Natural killer cell treated with Interleukin-12 subunit alpha and Interleukin-12 subunit beta and Interleukin-15 and Interleukin-18, amount 100 ng/mL, for 72 hours (primary cell): ENCODE measurements at regions not wholly inside any gene's neighbourhood (a gene's known extent, or its start where the extent isn't known, plus 50 kb on each side); places are given as distances from the start of the nearest gene placed in this dataset.

Experiments used
- ATAC-seq, 2 donors: fragments of 150-1000 bp; cut with Tn5 transposase in 1 of 2; sonication (Bioruptor Pico), chemical (Tn5 transposase) in 1 of 2; 2 replicates each; pipeline ENCODE4 v1.10.0; 2021
- DNase-seq: peaks from one replicate; pipeline ENCODE4 v3.0.0; 2022; ENCODE audit warnings: low spot score
- H3K27ac Mint-ChIP-seq, 2 donors: 1 replicate in 1 of 2; 2 replicates in 1 of 2; pipeline ENCODE4 v1.8.0; 2022; ENCODE audit warnings: mixed read lengths in 2 of 2, mild to moderate bottlenecking in 1 of 2, moderate library complexity in 1 of 2
- H3K27me3 Mint-ChIP-seq, 2 donors: 1 replicate in 1 of 2; 2 replicates in 1 of 2; pipeline ENCODE4 v1.8.0; 2022; ENCODE audit warnings: mixed read lengths in 2 of 2
- H3K36me3 Mint-ChIP-seq: one replicate; pipeline ENCODE4 v1.8.0; 2022; ENCODE audit warnings: mixed read lengths
- H3K4me1 Mint-ChIP-seq, 2 donors: 1 replicate in 1 of 2; 2 replicates in 1 of 2; pipeline ENCODE4 v1.8.0; 2022; ENCODE audit warnings: low read depth in 2 of 2, mixed read lengths in 2 of 2, mild to moderate bottlenecking in 1 of 2
- H3K4me3 Mint-ChIP-seq: one replicate; pipeline ENCODE4 v1.8.0; 2022; ENCODE audit warnings: mixed read lengths
- H3K9me3 Mint-ChIP-seq: 2 replicates; pipeline ENCODE4 v1.8.0; 2022; ENCODE audit warnings: mixed read lengths

DNA sequence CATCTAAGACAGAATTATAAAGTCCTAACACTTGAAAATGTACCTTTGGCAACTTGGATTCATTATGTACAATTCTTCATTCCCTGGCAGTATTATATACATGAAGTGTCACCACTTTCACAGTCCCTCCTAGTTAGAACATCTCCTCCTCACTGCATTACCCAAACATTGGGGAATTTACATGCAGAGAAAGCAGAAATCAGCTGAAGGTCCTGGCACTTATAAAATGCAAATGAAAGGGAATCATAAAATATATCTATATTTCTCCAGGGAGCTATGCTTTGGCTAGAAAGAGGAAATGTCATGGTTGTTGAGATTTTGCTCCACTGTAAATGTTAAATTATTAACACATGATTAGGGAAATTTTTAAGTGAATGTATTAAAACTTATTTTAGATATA lies 835.6 kb upstream of the SLIT2 start:
- no peak overlapping the region for H3K27ac Mint-ChIP-seq
- H3K27me3 Mint-ChIP-seq, result no peaks in the 10 kb centered on the region
- peaks cover 17% of the 10 kb centered on the region for H3K9me3 Mint-ChIP-seq
- H3K4me1 Mint-ChIP-seq, result no peaks in the 10 kb centered on the region
- peaks cover 7% of the 10 kb centered on the region for H3K36me3 Mint-ChIP-seq
- no peak for ATAC-seq
- no peak overlapping the region for H3K4me3 Mint-ChIP-seq
- DNase-seq, result no peak

- no peak overlapping the region for H3K27ac Mint-ChIP-seq
- ATAC-seq (no peak), DNase-seq (no peak)
- H3K27me3 Mint-ChIP-seq, result no peaks in the 10 kb centered on the region
- peaks cover 5% of the 10 kb centered on the region for H3K36me3 Mint-ChIP-seq
- no peak overlapping the region for H3K4me3 Mint-ChIP-seq
- H3K9me3 Mint-ChIP-seq, result peaks cover 12% of the 10 kb centered on the region
- H3K4me1 Mint-ChIP-seq, result no peaks in the 10 kb centered on the region
Observed at GRCh38 chr4:19408490-19408889, 843.2 kb upstream of the SLIT2 start.

GRCh38 chr4:19406789-19407188 lies 844.9 kb upstream of the SLIT2 start:
- ATAC-seq (no peak), DNase-seq (no peak)
- Mint-ChIP-seq H3K27me3 (no peaks in the 10 kb centered on the region), H3K36me3 (peaks cover 5% of the 10 kb centered on the region), H3K27ac (no peak overlapping the region), H3K9me3 (peaks cover 15% of the 10 kb centered on the region), H3K4me1 (no peaks in the 10 kb centered on the region), H3K4me3 (no peak overlapping the region)

GRCh38 chr4:19403786-19404370 lies 847.8 kb upstream of the SLIT2 start:
- Mint-ChIP-seq H3K9me3 (peaks cover 12% of the 10 kb centered on the region), H3K4me3 (no peak overlapping the region), H3K27me3 (no peaks in the 10 kb centered on the region), H3K27ac (no peak overlapping the region), H3K36me3 (no peaks in the 10 kb centered on the region), H3K4me1 (no peaks in the 10 kb centered on the region)
- no peak for DNase-seq
- no peak for ATAC-seq

GRCh38 chr4:19402581-19403065 lies 849.1 kb upstream of the SLIT2 start:
- Mint-ChIP-seq H3K27me3 (no peaks in the 10 kb centered on the region), H3K27ac (no peak overlapping the region), H3K4me1 (no peaks in the 10 kb centered on the region), H3K4me3 (no peak overlapping the region), H3K9me3 (peaks cover 9% of the 10 kb centered on the region), H3K36me3 (no peaks in the 10 kb centered on the region)
- no peak for DNase-seq
- ATAC-seq, result no peak

GRCh38 chr4:19401301-19402080 lies 850.2 kb upstream of the SLIT2 start:
- ATAC-seq (no peak), DNase-seq (no peak)
- no peak overlapping the region for H3K4me3 Mint-ChIP-seq
- H3K27me3 Mint-ChIP-seq, result no peaks in the 10 kb centered on the region
- H3K9me3 Mint-ChIP-seq, result peaks cover 8% of the 10 kb centered on the region
- H3K36me3 Mint-ChIP-seq, result no peaks in the 10 kb centered on the region
- no peaks in the 10 kb centered on the region for H3K4me1 Mint-ChIP-seq
- H3K27ac Mint-ChIP-seq, result no peak overlapping the region

DNA sequence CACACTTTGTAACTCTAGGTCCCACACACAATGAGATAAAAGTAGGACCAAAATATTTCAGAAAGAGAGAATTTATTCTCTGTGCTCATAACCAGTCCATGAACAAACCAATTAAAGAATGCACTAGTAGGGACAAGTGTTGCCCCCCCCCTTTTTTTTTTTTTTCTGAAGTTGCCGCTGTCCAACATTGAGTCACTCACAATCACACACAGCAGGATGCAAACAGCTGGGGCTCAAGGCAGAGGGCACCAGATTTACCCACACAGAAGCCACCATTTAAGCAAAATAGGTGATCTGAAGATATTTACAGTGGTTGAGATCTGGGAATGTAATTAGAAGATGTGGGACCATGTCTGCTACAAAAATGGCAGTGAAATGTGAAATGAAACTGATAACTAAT lies 850.9 kb upstream of the SLIT2 start:
- DNase-seq (no peak), ATAC-seq (no peak)
- Mint-ChIP-seq H3K27ac (no peak overlapping the region), H3K4me1 (no peaks in the 10 kb centered on the region), H3K4me3 (no peak overlapping the region), H3K36me3 (no peaks in the 10 kb centered on the region), H3K9me3 (peaks cover 8% of the 10 kb centered on the region), H3K27me3 (no peaks in the 10 kb centered on the region)

- DNase-seq (no peak), ATAC-seq (no peak)
- H3K4me1 Mint-ChIP-seq, result no peaks in the 10 kb centered on the region
- no peaks in the 10 kb centered on the region for H3K36me3 Mint-ChIP-seq
- no peaks in the 10 kb centered on the region for H3K27me3 Mint-ChIP-seq
- H3K27ac Mint-ChIP-seq, result no peak overlapping the region
- no peak overlapping the region for H3K4me3 Mint-ChIP-seq
- peaks cover 9% of the 10 kb centered on the region for H3K9me3 Mint-ChIP-seq
Observed at GRCh38 chr4:19399001-19399400, 852.7 kb upstream of the SLIT2 start.

DNA sequence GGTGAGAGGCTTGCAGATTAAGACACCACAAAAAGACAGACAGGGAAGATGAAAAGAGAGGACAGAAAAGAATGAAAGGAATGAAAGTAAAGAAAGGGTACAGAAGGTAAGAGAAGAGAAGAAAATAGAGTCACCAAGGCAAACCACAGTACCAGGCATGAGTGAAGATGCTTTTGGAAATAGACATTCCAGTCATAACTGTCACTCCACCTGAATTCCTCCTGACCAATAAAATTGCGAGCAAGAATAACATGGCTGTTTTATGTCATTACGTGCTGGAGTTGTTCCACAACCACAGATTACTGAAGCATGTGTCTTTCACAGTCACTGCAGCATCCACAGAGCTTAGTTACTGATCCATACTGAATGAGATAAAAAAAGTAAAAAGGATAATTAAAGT lies 864.9 kb upstream of the SLIT2 start:
- DNase-seq (no peak), ATAC-seq (no peak)
- peaks cover 21% of the 10 kb centered on the region for H3K36me3 Mint-ChIP-seq
- H3K9me3 Mint-ChIP-seq, result peaks cover 37% of the 10 kb centered on the region
- H3K27me3 Mint-ChIP-seq, result no peaks in the 10 kb centered on the region
- H3K4me1 Mint-ChIP-seq, result no peaks in the 10 kb centered on the region
- H3K4me3 Mint-ChIP-seq, result no peak overlapping the region
- H3K27ac Mint-ChIP-seq, result no peak overlapping the region

DNA sequence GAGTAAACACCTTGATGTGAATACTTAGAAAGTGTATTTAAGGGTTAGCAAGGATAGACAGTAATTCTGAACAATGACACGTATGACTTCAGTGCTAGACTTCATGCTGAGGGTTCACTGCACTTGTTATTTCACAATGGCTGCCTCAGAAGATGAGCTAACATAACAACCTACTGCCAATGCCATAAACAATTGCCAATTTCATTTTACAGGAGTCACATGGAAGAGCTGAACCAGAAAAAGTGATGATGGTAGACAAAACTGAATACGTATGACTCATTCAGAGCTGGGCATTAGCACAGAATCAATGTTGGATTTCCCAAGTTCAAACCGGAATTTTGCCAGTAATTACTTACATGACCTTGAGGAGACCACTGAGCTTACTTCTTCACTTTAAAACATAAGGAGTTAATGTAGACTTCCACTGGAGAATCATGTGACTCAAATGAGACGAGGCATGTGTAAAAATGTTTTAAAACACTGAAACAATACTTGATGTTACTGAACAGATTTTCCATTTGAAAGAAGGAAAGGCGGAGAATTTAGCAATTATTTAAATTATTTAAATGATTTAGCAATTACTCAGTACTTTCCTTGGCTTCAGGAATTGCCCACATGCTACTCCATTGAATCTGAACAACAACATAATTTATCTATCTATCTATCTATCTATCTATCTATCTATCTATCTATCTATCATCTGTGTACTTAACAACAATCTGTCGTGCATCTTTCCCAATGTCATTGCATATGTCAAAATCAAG lies 868.5 kb upstream of the SLIT2 start:
- peaks cover 24% of the 10 kb centered on the region for H3K9me3 Mint-ChIP-seq
- H3K27me3 Mint-ChIP-seq, result no peaks in the 10 kb centered on the region
- no peaks in the 10 kb centered on the region for H3K4me1 Mint-ChIP-seq
- no peak overlapping the region for H3K27ac Mint-ChIP-seq
- no peak overlapping the region for H3K4me3 Mint-ChIP-seq
- no peak for ATAC-seq
- H3K36me3 Mint-ChIP-seq, result peaks cover 22% of the 10 kb centered on the region
- DNase-seq, result no peak

DNA sequence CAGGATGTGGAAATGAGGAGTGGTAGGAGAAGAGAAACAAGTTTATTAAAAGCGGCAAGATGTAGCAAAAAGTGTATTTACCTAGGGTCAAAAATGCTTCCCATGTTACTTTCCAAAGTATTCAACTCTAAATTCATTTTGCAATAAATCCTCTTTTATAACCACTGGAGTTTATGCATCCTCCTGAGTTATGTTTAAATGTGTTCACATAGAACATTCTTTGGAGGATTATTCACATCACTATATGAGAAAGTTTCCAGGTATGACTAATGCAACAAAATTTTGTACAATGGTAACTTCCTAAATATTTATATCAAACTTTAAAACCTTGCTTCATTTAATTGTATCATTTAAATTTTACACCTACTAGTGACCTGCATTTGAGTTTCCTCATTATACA lies 870.6 kb upstream of the SLIT2 start:
- Mint-ChIP-seq H3K4me3 (no peak overlapping the region), H3K9me3 (peaks cover 22% of the 10 kb centered on the region), H3K27me3 (no peaks in the 10 kb centered on the region), H3K4me1 (no peaks in the 10 kb centered on the region), H3K36me3 (peaks cover 16% of the 10 kb centered on the region), H3K27ac (no peak overlapping the region)
- DNase-seq (no peak), ATAC-seq (no peak)

DNA sequence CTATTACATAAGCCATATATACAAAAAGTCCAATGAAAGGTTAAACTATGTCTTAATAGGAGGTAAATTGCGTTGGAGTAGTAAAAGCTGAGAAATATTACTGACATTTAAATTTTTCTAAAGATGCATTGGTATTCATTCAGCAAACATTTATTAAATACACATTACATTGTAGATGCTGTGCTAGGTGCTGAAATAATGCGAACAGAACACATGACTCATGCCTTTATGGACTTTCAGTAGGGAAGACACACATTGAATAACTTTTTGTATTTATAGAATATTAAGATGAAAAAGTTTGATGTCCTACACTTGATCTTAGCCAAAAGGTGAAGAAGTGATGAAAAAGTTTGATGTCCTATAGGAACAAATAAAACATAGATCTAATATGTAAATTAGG lies 871.1 kb upstream of the SLIT2 start:
- DNase-seq (no peak), ATAC-seq (no peak)

GRCh38 chr4:19379191-19379708 lies 872.5 kb upstream of the SLIT2 start:
- H3K4me1 Mint-ChIP-seq, result no peaks in the 10 kb centered on the region
- no peak overlapping the region for H3K27ac Mint-ChIP-seq
- H3K9me3 Mint-ChIP-seq, result peaks cover 20% of the 10 kb centered on the region
- H3K4me3 Mint-ChIP-seq, result no peak overlapping the region
- peaks cover 11% of the 10 kb centered on the region for H3K36me3 Mint-ChIP-seq
- no peak for ATAC-seq
- H3K27me3 Mint-ChIP-seq, result no peaks in the 10 kb centered on the region
- no peak for DNase-seq

More for the DNA sequence above, 871.1 kb upstream of the SLIT2 start:
- H3K27me3 Mint-ChIP-seq, result no peaks in the 10 kb centered on the region
- no peak overlapping the region for H3K4me3 Mint-ChIP-seq
- H3K9me3 Mint-ChIP-seq, result peaks cover 23% of the 10 kb centered on the region
- H3K36me3 Mint-ChIP-seq, result peaks cover 16% of the 10 kb centered on the region
- H3K27ac Mint-ChIP-seq, result no peak overlapping the region
- H3K4me1 Mint-ChIP-seq, result no peaks in the 10 kb centered on the region

DNA sequence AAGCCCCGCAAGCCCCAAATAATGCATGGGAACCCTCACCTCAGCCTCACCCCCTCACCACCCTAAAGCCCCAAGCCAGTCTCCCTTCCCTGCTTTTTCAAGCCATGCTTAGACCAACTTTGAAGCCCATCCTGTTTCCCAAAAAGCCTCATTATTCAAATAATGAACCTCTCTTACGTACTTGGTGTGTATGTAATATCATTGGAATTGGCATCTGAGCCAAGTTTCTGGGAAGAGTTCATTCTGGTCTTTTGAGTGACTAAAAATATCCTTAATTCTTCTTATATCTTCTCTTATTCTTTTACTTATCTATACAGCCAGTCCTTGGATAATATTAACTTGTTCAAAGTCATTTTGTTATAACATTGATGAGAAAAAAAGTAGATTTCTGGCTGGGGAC lies 875.8 kb upstream of the SLIT2 start:
- no peaks in the 10 kb centered on the region for H3K36me3 Mint-ChIP-seq
- ATAC-seq (no peak), DNase-seq (no peak)
- no peaks in the 10 kb centered on the region for H3K4me1 Mint-ChIP-seq
- no peak overlapping the region for H3K27ac Mint-ChIP-seq
- H3K9me3 Mint-ChIP-seq, result peaks cover 8% of the 10 kb centered on the region
- H3K4me3 Mint-ChIP-seq, result no peak overlapping the region
- H3K27me3 Mint-ChIP-seq, result no peaks in the 10 kb centered on the region
